A673 (cell line): ENCODE measurements at regions not wholly inside any gene's neighbourhood (a gene's known extent, or its start where the extent isn't known, plus 50 kb on each side); places are given as distances from the start of the nearest gene placed in this dataset.

Source experiments
- BruUV-seq: library from RNA; stranded (reverse); fragments of 400-500 nt; replicated peaks from 2 replicates; lab custom pipeline; 2021; lab: Mats Ljungman, UMichigan
- CTCF ChIA-PET: fragments of 300-600 bp; sonication (Branson Sonifier 250); formaldehyde crosslinking; loops from one replicate; lab custom pipeline; 2022; ENCODE audit warnings: antibody characterized with exemption; lab: Charles Lee
- POLR2A ChIA-PET: fragments of 300-600 bp; sonication (Branson Sonifier 250); formaldehyde crosslinking; loops from one replicate; lab custom pipeline; 2022; ENCODE audit warnings: antibody characterized with exemption; ENCODE audit not compliant: low non-redundant PET; lab: Charles Lee
- DNase-seq: peaks from one replicate; pipeline ENCODE4 v3.0.0-alpha.2; 2015; ENCODE audit warnings: low spot score
- H3K27ac ChIP-seq: fragments of 200-600 bp; sonication (generic); 2 replicates; pipeline ENCODE4 v1.5.1; 2016; ENCODE audit warnings: mixed run types, low read depth, mild to moderate bottlenecking, mixed read lengths, antibody characterized with exemption, low read length; ENCODE audit not compliant: poor library complexity, severe bottlenecking
- H3K27me3 ChIP-seq: fragments of 200-600 bp; sonication (generic); replicated peaks from 2 replicates; pipeline ENCODE4 v1.6.1; 2017; ENCODE audit warnings: mixed run types, low read depth, mild to moderate bottlenecking, mixed read lengths, antibody characterized with exemption, low read length; ENCODE audit not compliant: insufficient read depth, poor library complexity
- H3K36me3 ChIP-seq: fragments of 200-600 bp; sonication (generic); 2 replicates; pipeline ENCODE4 v1.6.1; 2016; ENCODE audit warnings: mixed run types, mild to moderate bottlenecking, mixed read lengths, antibody characterized with exemption, low read length; ENCODE audit not compliant: insufficient read depth, poor library complexity, severe bottlenecking
- H3K4me1 ChIP-seq: fragments of 200-600 bp; sonication (generic); 2 replicates; pipeline ENCODE4 v1.6.1; 2017; ENCODE audit warnings: mixed run types, mild to moderate bottlenecking, mixed read lengths, antibody characterized with exemption, low read length; ENCODE audit not compliant: insufficient read depth, poor library complexity, severe bottlenecking
- H3K4me3 ChIP-seq: fragments of 200-600 bp; sonication (generic); 2 replicates; pipeline ENCODE4 v1.5.1; 2016; ENCODE audit warnings: low read depth, mixed run types, mild to moderate bottlenecking, mixed read lengths, low read length; ENCODE audit not compliant: poor library complexity, severe bottlenecking
- H3K9me3 ChIP-seq: fragments of 200-600 bp; sonication (generic); 2 replicates; pipeline ENCODE4 v1.6.1; 2016; ENCODE audit warnings: mixed run types, low read depth, mild to moderate bottlenecking, mixed read lengths, antibody characterized with exemption, low read length; ENCODE audit not compliant: poor library complexity, severe bottlenecking
- CTCF ChIP-seq: fragments of 300-800, 200-600 bp; sonication (generic); conservative IDR thresholded peaks from 2 replicates; pipeline ENCODE4 v1.5.1; 2017; ENCODE audit warnings: low read depth, mild to moderate bottlenecking, antibody characterized with exemption, low read length, moderate library complexity, mixed read lengths
- EZH2 ChIP-seq: fragments of 200-600 bp; sonication (generic); IDR thresholded peaks from 2 replicates; pipeline ENCODE4 v1.6.1; 2017; ENCODE audit warnings: borderline replicate concordance, low read depth, mild to moderate bottlenecking, mixed read lengths, antibody characterized with exemption, low read length; ENCODE audit not compliant: poor library complexity, severe bottlenecking
- intact Hi-C: fragments of 100-400 bp; cut with micrococcal nuclease; formaldehyde crosslinking; loops from one replicate; pipeline ENCODE4 v1.10.0; 2022; ENCODE audit not compliant: unreplicated experiment

GRCh38 chr4:135372131-135372530 is 1170.5 kb upstream of the PABPC4L start:
- POLR2A ChIA-PET: no interaction called here
- CTCF ChIA-PET: no interaction called here
- H3K9me3 ChIP-seq: no peaks in the 10 kb centered on the region
- no peak overlapping the region for H3K27ac ChIP-seq
- H3K4me1 ChIP-seq: no peaks in the 10 kb centered on the region
- no TSS peak for BruUV-seq
- no peaks in the 10 kb centered on the region for H3K27me3 ChIP-seq
- TF ChIP-seq EZH2: no peak
- no peak for TF ChIP-seq CTCF
- intact Hi-C loops: no loop called here
- no peak overlapping the region for H3K4me3 ChIP-seq
- no peaks in the 10 kb centered on the region for H3K36me3 ChIP-seq
- DNase-seq: no peak

- peak; percentile 9 for DNase-seq
- POLR2A ChIA-PET: no interaction called here
- intact Hi-C loops: no loop called here
Measured at GRCh38 chr4:135371137-135371536, 1169.5 kb upstream of the PABPC4L start.

GRCh38 chr4:135368831-135369230 is 1167.2 kb upstream of the PABPC4L start:
- Histone ChIP-seq H3K36me3 (no peaks in the 10 kb centered on the region), H3K4me1 (no peaks in the 10 kb centered on the region), H3K27me3 (no peaks in the 10 kb centered on the region), H3K27ac (no peak overlapping the region), H3K4me3 (no peak overlapping the region), H3K9me3 (no peaks in the 10 kb centered on the region)
- CTCF ChIA-PET: no interaction called here
- no peak for DNase-seq
- POLR2A ChIA-PET: no interaction called here
- TF ChIP-seq CTCF: no peak
- BruUV-seq: no TSS peak
- intact Hi-C loops: no loop called here

More at GRCh38 chr4:135371137-135371536, 1169.5 kb upstream of the PABPC4L start:
- Histone ChIP-seq H3K4me1 (no peaks in the 10 kb centered on the region), H3K4me3 (no peak overlapping the region), H3K27ac (no peak overlapping the region), H3K27me3 (no peaks in the 10 kb centered on the region), H3K9me3 (no peaks in the 10 kb centered on the region), H3K36me3 (no peaks in the 10 kb centered on the region)
- TF ChIP-seq CTCF: peak; percentile 38; the same call in 1 of the 2 replicates
- TF ChIP-seq EZH2: no peak
- BruUV-seq: no TSS peak
- CTCF ChIA-PET: no interaction called here
